Upper lobe of left lung (tissue), 4 donors: ENCODE measurements at regions not wholly inside any gene's neighbourhood (a gene's known extent, or its start where the extent isn't known, plus 50 kb on each side); places are given as distances from the start of the nearest gene placed in this dataset.

Experiments
- POLR2A ChIP-seq, 4 donors: fragments of 450-650 bp; IDR thresholded peaks; one replicate each; pipeline ENCODE4 v1.5.1; 2016 to 2017; ENCODE audit warnings: antibody characterized with exemption in 4 of 4, mild to moderate bottlenecking in 2 of 4
- POLR2AphosphoS5 ChIP-seq, 2 donors: sonication (generic); formaldehyde crosslinking; IDR thresholded peaks; one replicate each; pipeline ENCODE4 v1.5.1; 2017; ENCODE audit warnings: antibody characterized with exemption in 2 of 2
- TF ChIP-seq, protein P1 (sequence below), 6 experiments: fragments of 450-650 bp in 4 of 6; fragments of 200-600 bp in 2 of 6; sonication (generic) in 2 of 6; IDR thresholded peaks; one replicate each; pipeline ENCODE4 v1.5.1; 2016 to 2019; ENCODE audit warnings: antibody characterized with exemption in 6 of 6

DNA sequence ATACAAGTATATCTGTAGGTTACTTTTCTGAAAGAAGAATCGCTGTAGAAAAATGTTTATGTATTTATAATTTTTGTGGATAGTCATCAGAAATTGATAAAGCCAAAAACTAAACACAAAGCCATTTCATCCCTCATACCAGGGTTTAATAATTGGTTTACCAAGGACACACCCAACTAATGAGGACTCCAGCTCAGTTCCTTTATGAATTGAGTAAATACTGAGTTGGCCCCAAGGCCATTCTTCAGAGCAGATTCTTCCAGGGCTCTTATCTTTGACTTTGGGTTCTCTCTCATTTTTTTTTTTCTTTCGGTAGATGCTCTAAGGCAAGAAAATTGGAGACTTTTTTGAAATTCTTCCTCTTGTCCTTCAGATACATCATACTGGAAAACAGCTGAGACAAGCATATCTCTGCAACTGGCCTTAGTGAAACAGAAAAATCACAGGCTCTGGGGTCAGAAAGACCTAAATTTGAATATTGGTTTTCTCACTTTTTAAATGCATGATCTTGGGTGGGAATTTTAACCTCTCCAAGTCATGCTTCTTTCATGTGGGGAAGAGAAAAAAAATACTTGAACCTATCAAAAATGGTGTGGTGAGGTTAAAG, 401.8 kb downstream of the ARHGEF28 start:
- TF ChIP-seq POLR2A (IDR thresholded peaks at IDR 0.05) (no peak), POLR2AphosphoS5 (IDR thresholded peaks at IDR 0.05) (no peak)
- TF ChIP-seq, protein P1, sequence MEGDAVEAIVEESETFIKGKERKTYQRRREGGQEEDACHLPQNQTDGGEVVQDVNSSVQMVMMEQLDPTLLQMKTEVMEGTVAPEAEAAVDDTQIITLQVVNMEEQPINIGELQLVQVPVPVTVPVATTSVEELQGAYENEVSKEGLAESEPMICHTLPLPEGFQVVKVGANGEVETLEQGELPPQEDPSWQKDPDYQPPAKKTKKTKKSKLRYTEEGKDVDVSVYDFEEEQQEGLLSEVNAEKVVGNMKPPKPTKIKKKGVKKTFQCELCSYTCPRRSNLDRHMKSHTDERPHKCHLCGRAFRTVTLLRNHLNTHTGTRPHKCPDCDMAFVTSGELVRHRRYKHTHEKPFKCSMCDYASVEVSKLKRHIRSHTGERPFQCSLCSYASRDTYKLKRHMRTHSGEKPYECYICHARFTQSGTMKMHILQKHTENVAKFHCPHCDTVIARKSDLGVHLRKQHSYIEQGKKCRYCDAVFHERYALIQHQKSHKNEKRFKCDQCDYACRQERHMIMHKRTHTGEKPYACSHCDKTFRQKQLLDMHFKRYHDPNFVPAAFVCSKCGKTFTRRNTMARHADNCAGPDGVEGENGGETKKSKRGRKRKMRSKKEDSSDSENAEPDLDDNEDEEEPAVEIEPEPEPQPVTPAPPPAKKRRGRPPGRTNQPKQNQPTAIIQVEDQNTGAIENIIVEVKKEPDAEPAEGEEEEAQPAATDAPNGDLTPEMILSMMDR (IDR thresholded peaks at IDR 0.05): no peak
